GM12872 (cell line): ENCODE measurements at regions not wholly inside any gene's neighbourhood (a gene's known extent, or its start where the extent isn't known, plus 50 kb on each side); places are given as distances from the start of the nearest gene placed in this dataset.

Experiments
- TF ChIP-seq, protein P1 (sequence below): IDR thresholded peaks from 3 replicates; pipeline ENCODE4 v1.5.1; 2011; ENCODE audit warnings: low read depth, mild to moderate bottlenecking, low read length, moderate library complexity; ENCODE audit not compliant: insufficient read depth

DNA sequence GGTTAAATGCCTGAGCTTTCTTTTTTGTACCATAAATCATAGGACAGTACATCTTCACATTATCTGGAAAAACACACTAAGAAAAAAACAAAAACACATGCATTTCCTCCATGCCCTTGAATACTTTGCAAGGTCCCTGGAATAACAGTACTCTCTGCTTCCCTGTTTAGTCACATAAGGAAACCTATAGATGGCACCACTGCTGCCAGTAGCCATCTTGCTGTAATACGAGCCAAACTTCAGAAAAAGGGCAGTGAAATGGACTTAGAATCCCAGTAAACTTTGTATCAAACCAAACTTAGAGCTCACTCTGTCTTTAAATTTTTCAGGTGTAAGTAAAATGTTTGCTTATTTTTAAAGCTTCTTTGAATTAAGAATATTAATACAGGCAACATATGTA, 435.5 kb downstream of the KCNJ2 start:
- TF ChIP-seq, protein P1, sequence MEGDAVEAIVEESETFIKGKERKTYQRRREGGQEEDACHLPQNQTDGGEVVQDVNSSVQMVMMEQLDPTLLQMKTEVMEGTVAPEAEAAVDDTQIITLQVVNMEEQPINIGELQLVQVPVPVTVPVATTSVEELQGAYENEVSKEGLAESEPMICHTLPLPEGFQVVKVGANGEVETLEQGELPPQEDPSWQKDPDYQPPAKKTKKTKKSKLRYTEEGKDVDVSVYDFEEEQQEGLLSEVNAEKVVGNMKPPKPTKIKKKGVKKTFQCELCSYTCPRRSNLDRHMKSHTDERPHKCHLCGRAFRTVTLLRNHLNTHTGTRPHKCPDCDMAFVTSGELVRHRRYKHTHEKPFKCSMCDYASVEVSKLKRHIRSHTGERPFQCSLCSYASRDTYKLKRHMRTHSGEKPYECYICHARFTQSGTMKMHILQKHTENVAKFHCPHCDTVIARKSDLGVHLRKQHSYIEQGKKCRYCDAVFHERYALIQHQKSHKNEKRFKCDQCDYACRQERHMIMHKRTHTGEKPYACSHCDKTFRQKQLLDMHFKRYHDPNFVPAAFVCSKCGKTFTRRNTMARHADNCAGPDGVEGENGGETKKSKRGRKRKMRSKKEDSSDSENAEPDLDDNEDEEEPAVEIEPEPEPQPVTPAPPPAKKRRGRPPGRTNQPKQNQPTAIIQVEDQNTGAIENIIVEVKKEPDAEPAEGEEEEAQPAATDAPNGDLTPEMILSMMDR = no peak

DNA sequence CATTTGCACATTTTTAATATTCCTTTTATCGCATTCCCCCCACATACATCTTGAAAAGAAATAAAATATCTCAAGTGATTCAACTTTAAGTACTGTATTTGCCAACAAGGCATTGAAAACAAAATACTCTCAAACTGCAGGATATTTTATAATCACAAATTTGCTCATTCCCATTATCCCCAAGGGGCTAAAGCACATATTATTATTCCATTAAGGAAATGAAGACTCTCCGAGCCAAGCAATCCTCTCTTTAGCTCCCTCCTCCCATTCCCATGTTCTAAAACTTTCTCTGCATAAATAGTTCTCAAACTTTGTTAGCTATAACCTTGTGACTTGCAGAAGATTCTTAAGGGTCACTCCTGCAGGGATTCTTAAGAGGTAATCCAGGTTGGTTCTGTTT, 436.8 kb downstream of the KCNJ2 start:
- TF ChIP-seq, protein P1 = no peak

DNA sequence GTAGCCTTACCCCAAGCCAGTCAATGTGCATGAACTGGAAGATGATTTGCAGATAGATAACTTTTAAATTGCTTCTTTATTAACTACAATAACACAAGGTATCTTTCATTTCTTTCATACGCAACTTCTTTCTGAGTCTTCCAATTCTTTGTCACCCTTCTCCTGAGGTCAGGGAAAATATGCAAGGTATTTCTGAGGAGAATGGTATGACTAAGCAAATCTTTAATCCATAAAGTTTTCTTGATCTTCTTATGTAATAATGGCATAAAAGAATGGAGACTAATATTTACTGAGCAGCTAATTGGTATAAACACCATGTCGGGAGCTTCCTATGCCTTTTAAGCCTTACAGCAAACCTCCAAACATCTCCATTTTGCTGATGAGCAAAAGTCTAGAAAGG, 438.9 kb downstream of the KCNJ2 start:
- TF ChIP-seq, protein P1 = no peak

DNA sequence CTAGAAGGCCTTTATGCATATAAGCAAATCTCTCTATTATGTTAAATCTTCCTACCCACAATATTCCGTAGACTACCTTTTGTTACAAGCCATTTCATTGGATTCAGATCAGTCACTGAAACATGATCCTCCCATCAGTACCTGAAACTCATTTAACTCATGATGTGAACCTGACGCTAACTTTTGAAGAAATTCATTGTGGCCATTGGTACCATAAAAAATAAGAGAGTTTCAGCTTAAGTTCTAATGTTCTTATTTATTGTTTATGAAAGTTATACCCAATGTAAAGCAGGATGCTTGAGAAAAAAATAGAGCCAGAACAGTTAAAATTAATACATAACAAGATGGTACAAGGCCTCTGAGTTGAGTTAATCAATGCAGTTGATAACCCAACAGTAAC, 439.6 kb downstream of the KCNJ2 start:
- TF ChIP-seq, protein P1 = no peak

DNA sequence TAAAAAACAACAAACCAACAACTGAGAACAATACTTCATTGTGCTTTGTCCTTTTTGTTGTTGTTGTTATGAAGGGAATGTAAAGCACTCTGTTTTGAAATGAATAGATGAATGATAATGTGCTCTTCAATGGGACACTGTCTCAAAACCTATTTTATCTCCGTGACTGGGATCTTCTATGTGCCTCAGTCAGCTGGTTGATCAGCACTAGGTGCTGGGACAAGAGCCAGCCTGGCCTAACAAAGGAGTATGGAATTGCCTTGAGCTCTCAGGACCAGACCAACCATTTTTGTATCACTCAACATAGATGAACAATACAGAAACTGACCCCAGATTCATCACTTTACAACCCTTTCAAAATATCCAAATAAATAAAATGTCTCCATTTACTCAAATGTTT, 440.2 kb downstream of the KCNJ2 start:
- TF ChIP-seq, protein P1 = no peak

DNA sequence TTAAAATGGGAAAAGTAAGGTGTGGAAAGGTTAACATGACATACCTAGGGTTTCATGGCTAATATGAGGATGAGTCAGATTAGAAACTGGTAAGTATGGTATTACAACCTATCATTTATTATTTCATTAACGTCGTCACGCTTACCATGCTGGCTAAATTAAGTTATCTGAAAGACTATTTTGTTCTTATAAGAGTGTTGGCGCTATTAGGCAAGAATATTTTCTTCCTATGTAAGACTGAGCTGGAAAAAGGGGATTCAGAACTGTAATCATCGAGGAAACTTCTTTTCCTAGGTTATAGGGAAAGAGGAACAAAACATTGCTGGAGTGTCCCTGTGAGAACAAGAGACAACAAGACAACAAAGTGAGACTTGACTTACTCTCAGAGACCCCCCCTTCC, 440.8 kb downstream of the KCNJ2 start:
- TF ChIP-seq, protein P1 = no peak

DNA sequence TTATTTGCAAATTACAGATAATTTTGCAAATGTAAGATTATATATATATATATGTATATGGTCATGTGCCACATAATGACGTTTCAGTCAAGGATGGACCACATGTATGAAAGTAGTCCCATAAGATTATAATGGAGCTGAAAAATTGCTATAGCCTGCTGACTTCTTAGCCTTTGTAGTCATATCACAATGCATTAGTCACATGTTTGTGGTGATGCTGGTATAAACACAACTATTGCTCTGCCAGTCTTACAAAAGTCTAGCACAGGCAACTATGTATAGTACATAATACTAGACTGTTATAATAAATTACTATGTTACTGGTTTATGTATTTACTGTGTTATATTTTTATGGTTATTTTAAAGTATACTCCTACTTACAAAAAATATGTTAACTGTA, 444.3 kb downstream of the KCNJ2 start:
- TF ChIP-seq, protein P1 = no peak

DNA sequence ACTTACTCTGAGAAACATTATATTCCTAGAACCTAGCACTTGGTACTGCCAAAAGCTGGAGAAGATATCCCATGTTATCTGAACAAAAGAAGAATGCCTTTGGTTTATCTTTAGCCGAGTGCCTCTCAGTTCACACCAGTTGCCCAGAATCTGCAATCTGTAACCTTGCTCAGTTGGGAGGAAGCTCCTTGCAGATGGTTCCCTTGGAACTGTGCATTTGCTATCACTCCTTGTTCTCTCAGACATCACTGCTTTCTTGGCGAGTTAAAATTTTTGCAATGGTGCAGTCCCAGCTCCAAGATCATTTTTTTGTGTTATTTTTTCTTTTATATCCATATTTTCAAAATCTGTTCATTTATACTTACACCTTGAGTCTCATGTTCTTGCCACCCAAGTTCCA, 446.5 kb downstream of the KCNJ2 start:
- TF ChIP-seq, protein P1 = no peak
